Right hindlimb (tissue), 1 donor: ENCODE measurements at regions not wholly inside any gene's neighbourhood (a gene's known extent, or its start where the extent isn't known, plus 50 kb on each side); places are given as distances from the start of the nearest gene placed in this dataset.
"Not testable (repeated sequence)": the region's sequence is repeated elsewhere in the genome, so short reads cannot be mapped to it uniquely, and the experiment has no call there.

Experiments used
- DNase-seq: peaks from one replicate; pipeline ENCODE4 v3.0.0-alpha.2; 2018

- DNase-seq: no peak
Observed at GRCh38 chrX:22810876-22811275, 188.9 kb upstream of the DDX53 start.

- DNase-seq: no peak
Observed at GRCh38 chrX:22818061-22818460, 181.7 kb upstream of the DDX53 start.

DNA sequence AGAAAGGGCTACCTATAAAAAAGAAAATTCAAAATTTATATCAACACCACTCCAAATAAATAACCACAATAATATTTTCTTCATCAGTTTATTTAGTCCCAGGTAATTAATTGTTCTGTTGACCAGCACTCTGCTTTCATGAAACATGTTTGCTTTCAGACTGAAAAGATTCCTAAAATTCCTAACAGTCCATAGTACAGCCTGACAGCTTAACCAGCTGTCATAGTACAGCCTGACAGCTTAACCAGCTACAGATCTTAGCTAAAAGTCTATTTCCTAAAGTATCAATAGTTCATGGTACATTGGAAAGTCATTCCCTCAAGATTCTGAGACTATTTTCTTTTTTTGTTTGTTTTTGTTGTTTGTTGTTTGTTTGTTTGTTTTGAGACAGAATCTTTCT, 144.1 kb upstream of the DDX53 start:
- DNase-seq: no peak

GRCh38 chrX:22859642-22860041, 140.1 kb upstream of the DDX53 start:
- DNase-seq: no peak

- DNase-seq: not testable (repeated sequence)
Observed at GRCh38 chrX:22866801-22867200, 133.0 kb upstream of the DDX53 start.

GRCh38 chrX:22882543-22882942, 117.2 kb upstream of the DDX53 start:
- no peak for DNase-seq

GRCh38 chrX:22889819-22890218, 109.9 kb upstream of the DDX53 start:
- no peak for DNase-seq

GRCh38 chrX:22912616-22913015, 87.1 kb upstream of the DDX53 start:
- DNase-seq: no peak

GRCh38 chrX:22922961-22923360, 76.8 kb upstream of the DDX53 start:
- no peak for DNase-seq

GRCh38 chrX:22934640-22935039, 65.1 kb upstream of the DDX53 start:
- DNase-seq: no peak

DNA sequence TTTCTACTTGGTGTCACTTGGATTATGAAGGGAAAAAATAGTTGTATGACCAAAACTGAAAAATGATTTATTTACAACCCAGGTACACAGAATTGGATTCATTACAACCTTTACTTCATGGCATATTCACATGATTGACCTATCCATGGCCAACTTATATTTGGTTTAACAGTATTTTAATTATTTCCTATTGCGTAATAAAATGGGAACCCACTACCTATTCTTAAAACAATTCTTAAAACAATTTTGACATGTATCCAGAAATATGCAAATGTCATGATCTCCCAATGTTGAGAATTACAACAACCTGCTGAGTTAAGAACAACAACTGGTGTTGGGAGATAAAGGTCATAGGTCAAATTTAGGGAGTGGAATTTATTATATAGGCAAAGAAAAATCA, 54.8 kb upstream of the DDX53 start:
- DNase-seq: no peak
